ENCODE measurements at regions not wholly inside any gene's neighbourhood (a gene's known extent, or its start where the extent isn't known, plus 50 kb on each side); places are given as distances from the start of the nearest gene placed in this dataset.
"Not testable (repeated sequence)": the region's sequence is repeated elsewhere in the genome, so short reads cannot be mapped to it uniquely, and the experiment has no call there.

DNA sequence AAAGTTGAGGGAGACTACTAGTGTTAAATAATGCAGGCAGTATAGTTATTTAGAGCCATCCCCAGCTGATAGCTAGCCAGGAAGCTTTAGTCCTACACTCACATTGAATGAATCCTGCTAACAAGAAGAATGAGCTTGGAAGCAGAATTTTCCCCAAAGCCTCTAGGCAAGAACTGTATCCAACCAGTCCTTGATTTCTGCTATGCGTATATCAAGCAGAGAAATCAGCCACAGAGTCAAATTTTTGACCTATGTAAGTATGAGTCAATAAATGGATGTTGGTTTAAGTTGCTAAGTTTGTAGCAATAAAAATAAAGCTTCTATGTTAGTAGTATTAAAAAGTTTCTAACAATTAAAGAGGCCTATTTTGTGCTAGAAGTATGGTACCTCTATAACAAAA lies 672.1 kb upstream of the CHD1 start:
- no peak for DNase-seq

- no peak for DNase-seq
Observed at GRCh38 chr5:99590806-99591205, 662.0 kb upstream of the CHD1 start.

- no peak for DNase-seq
Observed at GRCh38 chr5:99589424-99589823, 660.6 kb upstream of the CHD1 start.

GRCh38 chr5:99587983-99588382 lies 659.2 kb upstream of the CHD1 start:
- DNase-seq: no peak

- DNase-seq: no peak
Observed at GRCh38 chr5:99586878-99587277, 658.1 kb upstream of the CHD1 start.

DNA sequence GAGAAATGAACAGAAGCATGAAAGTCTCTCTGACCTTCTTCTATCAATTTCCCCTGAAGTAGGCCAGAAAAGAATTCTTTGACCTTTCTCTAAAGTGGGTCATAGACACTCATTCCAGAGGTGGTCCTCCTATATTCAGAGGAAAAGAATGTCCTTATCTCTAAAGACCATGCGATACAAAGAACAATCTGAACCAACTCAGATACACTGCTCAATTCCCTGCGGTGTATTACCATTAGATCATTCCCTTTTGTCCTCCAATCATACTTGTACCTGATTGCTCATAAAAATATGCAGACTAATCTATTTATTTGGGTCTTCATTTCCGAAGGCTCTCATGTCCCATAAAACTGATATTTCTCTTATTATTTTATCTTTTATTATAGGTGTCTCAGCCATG lies 652.4 kb upstream of the CHD1 start:
- DNase-seq: not testable (repeated sequence)

DNA sequence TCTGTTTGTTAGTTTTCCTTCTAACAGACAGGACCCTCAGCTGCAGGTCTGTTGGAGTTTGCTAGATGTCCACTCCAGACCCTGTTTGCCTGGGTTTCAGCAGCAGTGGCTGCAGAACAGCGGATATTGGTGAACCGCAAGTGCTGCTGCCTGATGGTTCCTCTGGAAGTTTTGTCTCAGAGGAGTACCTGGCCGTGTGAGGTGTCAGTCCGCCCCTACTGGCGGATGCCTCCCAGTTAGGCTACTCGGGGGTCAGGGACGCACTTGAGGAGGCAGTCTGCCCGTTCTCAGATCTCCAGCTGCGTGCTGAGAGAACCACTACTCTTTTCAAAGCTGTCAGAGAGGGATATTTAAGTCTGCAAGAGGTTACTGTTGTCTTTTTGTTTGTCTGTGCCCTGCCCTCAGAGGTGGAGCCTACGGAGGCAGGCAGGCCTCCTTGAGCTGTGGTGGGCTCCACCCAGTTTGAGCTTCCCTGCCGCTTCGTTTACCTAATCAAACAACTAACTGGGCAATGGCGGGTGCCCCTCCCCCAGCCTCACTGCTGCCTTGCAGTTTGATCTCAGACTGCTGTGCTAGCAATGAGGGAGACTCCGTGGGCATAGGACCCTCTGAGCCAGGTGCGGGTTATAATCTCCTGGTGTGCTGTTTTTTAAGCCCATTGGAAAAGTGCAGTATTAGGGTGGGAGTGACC lies 634.3 kb upstream of the CHD1 start:
- DNase-seq: not testable (repeated sequence)

- DNase-seq: no peak
Observed at GRCh38 chr5:99553211-99553810, 624.5 kb upstream of the CHD1 start.

- DNase-seq: no peak
Observed at GRCh38 chr5:99544356-99544755, 615.5 kb upstream of the CHD1 start.

DNA sequence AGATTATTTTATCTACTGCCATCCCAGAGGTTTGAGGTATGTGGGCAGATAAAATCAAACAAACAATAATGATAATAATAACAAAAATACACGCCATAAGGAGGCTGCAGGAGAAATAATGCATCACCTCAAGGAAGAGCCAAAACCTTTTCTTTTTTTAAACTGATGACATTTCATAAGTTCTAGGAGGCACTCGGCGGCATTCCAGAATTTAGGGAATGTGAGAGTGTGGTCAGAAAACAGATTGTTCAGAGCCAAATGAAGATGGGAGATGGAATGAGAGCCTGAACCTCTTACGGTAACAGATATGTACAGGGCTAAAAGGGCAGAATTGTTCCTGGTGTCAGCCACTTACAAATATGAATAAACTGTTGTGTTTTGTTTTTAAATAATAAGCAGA lies 615.0 kb upstream of the CHD1 start:
- DNase-seq: no peak

DNA sequence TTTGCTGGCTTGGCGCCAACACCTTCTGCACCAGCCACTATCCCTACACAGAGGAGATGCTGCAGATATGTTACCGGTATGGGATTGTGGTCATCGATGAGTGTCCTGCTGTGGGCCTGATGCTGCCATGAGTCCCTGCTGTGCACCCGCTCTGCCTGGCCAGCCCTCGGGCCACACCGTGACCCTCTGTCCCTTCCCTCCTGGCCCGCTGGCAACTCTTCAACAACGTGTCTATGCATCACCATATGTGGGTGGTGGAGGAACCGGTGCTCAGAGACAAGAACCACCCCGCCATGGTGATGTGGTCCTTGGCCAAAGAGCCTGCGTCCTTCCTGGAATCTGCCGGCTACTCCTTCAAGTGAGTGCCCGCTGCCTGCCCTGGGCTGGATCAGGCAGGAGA lies 605.4 kb upstream of the CHD1 start:
- DNase-seq: not testable (repeated sequence)

DNA sequence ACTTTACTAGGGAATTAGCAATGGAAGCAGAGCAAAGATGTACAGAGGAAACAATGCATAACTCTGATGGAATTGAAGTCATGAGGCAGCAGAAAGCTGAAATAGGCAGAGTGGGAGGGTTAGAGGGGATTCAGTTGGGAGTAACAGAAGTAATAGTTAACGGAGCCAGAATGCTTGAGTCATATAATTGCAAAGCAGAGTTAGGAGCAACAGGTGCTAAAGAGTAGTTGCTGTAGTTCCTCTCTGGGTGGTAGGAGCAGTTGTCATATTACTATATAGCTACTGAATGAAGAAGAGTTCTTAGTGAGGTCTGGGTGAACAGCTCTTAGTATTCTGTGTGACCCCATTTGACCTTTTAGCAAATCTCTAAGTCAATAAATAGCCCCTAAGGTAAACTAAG lies 592.9 kb upstream of the CHD1 start:
- DNase-seq: not testable (repeated sequence)

GRCh38 chr5:99515864-99516490 lies 587.2 kb upstream of the CHD1 start:
- not testable (repeated sequence) for DNase-seq

GRCh38 chr5:99510237-99510866 lies 581.5 kb upstream of the CHD1 start:
- DNase-seq: not testable (repeated sequence)

DNA sequence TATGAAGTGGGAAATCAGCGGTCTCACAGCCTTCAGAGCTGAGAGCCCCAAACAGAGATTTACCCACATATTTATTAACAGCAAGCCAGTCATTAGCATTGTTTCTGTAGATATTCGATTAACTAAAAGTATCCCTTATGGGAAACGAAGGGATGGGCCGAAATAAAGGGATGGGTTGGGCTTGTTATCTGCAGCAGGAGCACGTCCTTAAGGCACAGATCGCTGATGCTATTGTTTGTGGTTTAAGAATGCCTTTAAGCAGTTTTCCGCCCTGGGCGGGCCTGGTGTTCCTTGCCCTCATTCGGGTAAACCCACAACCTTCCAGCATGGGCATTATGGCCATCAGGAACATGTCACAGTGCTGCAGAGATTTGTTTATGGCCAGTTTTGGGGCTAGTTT lies 580.3 kb upstream of the CHD1 start:
- not testable (repeated sequence) for DNase-seq

- DNase-seq: not testable (repeated sequence)
Observed at GRCh38 chr5:99495456-99495855, 566.6 kb upstream of the CHD1 start.

DNA sequence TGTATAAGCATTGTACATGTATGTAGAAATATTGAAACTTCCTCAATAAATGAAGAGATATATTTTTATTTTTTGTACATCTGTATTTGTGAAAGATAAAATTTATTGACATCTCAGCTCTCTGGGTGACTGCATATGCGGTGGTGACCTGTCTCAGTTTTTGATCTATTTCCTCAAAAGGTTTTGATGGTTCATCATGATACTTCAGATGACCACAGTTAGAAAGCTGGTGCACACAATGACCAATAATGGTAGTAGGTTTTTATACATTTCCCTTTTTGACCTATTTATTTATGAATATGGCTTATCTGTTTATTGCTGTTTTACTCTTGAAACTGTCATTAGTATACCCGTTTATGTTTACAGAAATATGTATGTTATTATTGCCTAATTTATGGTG lies 549.6 kb upstream of the CHD1 start:
- not testable (repeated sequence) for DNase-seq

GRCh38 chr5:99473328-99473727 lies 544.5 kb upstream of the CHD1 start:
- DNase-seq: not testable (repeated sequence)

DNA sequence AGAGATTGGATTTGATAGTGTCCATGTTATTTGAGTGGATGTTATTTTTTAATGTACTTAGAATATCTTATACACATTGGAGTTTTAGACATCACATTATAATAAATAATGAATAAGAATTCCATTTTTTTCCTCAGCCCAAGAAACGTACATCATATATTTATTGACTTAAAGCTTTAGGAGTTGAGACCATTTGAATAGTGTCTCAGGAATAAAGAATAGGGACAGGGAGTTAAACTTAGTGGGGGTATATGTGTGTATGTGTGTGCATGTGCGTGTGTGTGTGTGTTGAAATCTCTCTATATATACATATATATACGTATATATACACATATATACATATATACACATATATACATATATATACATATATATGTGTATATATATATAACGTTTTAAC lies 542.9 kb upstream of the CHD1 start:
- not testable (repeated sequence) for DNase-seq

DNA sequence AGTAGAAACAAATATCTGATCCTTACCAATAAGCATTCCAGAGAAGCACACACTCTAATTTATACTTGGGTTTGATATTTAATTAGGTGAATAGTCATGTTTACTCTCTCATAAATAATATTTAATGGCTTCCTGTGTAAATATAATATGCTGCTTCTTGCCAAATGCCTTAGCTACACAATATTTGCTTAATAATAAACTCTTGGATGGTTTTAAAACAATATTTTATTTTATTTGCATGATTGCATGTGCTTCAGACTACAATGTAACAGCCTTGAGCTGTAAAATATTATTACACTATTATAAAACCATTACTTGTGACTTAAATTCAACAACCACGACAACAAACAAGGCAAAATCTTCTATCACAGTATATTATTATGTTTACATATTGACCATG lies 542.4 kb upstream of the CHD1 start:
- DNase-seq: not testable (repeated sequence)

DNA sequence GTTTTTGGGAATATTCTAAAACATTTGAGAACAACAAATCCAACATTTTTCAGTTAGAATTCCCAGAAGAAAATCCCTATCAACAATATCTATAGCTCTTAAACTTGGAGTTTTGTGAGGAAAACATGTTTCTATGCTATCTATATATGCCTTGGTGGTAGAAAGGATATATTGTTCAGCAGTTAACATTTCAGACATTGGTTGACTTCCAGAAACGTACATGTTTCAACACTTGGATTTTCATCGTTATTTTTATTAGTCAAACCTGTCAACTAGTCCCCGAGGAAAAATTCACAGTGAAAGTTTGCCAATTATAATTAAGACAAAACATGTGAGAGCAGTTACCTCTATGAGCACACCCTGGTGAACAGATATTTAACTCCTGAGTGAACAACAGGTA lies 541.8 kb upstream of the CHD1 start:
- DNase-seq: not testable (repeated sequence)

DNA sequence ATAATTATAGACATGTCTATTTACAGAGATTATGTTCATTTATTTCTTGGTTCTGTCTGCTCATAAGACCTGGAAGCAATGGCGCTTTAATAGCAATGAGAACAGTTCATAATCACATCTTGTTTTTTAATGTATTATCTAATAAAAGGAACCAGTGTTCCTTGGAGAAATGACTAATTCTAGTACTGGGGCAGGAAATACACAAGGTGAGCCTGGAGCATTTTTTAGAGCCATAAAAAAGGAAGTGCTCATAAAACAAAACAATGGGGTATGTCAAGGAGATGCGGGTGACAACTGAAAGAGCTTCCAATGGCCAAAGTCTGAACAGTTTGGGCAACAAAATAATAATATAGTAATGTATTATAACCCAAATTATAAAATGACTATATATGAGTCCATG lies 531.9 kb upstream of the CHD1 start:
- DNase-seq: no peak

Measured in anterior cingulate cortex (tissue), 58 donors.